ENCODE measurements at regions not wholly inside any gene's neighbourhood (a gene's known extent, or its start where the extent isn't known, plus 50 kb on each side); places are given as distances from the start of the nearest gene placed in this dataset.

DNA sequence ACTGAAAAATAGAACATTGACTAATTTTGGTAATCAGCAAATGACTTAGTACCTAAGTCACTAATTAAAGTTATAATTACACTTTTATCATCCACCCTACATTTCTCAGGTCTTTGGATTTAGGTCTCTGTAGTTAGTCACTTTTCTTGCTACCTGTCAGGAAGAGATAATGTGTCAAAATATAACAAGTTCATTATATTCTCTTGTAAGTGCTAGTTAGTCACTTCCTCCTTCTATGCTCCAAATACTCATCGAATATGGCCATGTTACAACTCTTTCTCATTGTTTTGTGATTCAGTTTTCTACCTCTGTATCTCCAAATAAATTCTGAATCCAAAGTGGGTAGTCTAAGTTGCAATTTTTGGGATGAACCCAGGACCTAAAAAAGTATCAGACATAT lies 163.5 kb upstream of the KIF2B start (continued):
- TF ChIP-seq ZNF23 (tag by site-specific recombination; IDR thresholded peaks at IDR 0.05; ENCODE audit: borderline replicate concordance) (no peak), ZNF830 (tag by site-specific recombination; IDR thresholded peaks at IDR 0.05; ENCODE audit: low read depth) (no peak), ZNF354C (tag by site-specific recombination; IDR thresholded peaks at IDR 0.05; ENCODE audit: borderline replicate concordance, low read depth) (no peak), ZNF157 (tag by site-specific recombination; IDR thresholded peaks at IDR 0.05) (no peak), ZSCAN23 (tag by site-specific recombination; IDR thresholded peaks at IDR 0.05) (no peak)
- TF ChIP-seq, protein P1, sequence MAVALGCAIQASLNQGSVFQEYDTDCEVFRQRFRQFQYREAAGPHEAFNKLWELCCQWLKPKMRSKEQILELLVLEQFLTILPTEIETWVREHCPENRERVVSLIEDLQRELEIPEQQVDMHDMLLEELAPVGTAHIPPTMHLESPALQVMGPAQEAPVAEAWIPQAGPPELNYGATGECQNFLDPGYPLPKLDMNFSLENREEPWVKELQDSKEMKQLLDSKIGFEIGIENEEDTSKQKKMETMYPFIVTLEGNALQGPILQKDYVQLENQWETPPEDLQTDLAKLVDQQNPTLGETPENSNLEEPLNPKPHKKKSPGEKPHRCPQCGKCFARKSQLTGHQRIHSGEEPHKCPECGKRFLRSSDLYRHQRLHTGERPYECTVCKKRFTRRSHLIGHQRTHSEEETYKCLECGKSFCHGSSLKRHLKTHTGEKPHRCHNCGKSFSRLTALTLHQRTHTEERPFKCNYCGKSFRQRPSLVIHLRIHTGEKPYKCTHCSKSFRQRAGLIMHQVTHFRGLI (tag by site-specific recombination; IDR thresholded peaks at IDR 0.05), result no peak
- TF ChIP-seq, protein P2, sequence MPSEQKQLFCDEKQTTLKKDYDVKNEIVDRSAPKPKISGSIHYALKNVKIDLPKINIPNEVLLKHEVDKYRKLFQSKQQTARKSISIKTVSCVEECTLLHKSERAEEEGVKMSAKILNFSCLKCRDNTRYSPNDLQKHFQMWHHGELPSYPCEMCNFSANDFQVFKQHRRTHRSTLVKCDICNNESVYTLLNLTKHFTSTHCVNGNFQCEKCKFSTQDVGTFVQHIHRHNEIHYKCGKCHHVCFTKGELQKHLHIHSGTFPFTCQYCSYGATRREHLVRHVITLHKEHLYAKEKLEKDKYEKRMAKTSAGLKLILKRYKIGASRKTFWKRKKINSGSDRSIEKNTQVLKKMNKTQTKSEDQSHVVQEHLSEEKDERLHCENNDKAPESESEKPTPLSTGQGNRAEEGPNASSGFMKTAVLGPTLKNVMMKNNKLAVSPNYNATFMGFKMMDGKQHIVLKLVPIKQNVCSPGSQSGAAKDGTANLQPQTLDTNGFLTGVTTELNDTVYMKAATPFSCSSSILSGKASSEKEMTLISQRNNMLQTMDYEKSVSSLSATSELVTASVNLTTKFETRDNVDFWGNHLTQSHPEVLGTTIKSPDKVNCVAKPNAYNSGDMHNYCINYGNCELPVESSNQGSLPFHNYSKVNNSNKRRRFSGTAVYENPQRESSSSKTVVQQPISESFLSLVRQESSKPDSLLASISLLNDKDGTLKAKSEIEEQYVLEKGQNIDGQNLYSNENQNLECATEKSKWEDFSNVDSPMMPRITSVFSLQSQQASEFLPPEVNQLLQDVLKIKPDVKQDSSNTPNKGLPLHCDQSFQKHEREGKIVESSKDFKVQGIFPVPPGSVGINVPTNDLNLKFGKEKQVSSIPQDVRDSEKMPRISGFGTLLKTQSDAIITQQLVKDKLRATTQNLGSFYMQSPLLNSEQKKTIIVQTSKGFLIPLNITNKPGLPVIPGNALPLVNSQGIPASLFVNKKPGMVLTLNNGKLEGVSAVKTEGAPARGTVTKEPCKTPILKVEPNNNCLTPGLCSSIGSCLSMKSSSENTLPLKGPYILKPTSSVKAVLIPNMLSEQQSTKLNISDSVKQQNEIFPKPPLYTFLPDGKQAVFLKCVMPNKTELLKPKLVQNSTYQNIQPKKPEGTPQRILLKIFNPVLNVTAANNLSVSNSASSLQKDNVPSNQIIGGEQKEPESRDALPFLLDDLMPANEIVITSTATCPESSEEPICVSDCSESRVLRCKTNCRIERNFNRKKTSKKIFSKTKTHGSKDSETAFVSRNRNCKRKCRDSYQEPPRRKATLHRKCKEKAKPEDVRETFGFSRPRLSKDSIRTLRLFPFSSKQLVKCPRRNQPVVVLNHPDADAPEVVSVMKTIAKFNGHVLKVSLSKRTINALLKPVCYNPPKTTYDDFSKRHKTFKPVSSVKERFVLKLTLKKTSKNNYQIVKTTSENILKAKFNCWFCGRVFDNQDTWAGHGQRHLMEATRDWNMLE (tag by site-specific recombination; conservative IDR thresholded peaks at IDR 0.05; ENCODE audit: low read depth), result no peak

DNA sequence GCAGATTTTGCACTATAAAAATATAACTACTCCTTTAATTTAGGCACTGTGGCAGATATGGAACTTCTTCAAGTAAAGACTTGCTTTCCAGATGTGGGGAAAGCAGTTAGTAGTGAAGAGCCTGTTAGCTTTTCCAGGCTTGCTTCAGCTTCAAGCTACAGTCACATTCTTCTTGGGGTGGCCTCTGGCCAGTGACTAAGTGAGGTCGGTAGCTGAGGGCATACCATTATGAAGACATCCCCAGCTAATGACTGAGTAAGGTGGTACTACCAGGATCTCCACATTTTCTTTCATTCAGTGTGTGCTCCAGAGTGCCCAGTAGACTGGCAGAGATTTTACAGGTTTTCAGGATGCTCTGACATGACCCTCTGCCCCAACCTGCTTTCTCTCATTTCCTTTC lies 167.1 kb upstream of the KIF2B start:
- POLR2A ChIA-PET, result no interaction called here
- H3K27ac ChIP-seq (ENCODE audit: extremely low read depth, low read depth, low read length), result no peak overlapping the region
- no peak for TF ChIP-seq ZNF514 (tag by site-specific recombination; IDR thresholded peaks at IDR 0.05)
- H3K4me1 ChIP-seq (ENCODE audit: control insufficient read depth, insufficient read depth, low read length), result no peaks in the 10 kb centered on the region
- no peaks in the 10 kb centered on the region for H3K36me3 ChIP-seq (ENCODE audit: control insufficient read depth in 2 of 2, insufficient read depth in 1 of 2, low read length in 2 of 2)
- H3K9me3 ChIP-seq (ENCODE audit: control insufficient read depth, insufficient read depth, low read depth, low read length), result no peaks in the 10 kb centered on the region
- CTCF ChIA-PET, result no interaction called here
- no peak overlapping the region for H3K4me3 ChIP-seq (ENCODE audit: low read depth, low read length)

DNA sequence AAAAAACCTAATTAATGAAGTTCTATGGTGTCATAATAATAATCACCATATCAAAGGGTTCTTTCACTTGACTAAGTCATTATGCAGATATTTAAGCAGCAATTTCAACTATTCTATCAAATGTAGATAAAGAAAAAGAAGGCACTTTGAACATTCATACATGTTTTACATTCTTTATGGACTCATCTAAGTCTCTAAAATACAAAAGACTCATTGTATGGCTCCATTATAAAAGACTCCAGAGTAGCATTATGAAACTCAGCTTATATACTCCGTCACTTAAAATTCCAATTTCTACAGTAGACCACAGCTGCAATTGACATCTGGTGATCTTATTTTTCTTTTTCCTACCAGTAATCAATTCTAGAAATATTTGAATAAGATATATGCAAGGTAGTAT lies 173.5 kb upstream of the KIF2B start:
- Histone ChIP-seq H3K27ac (ENCODE audit: extremely low read depth, low read depth, low read length) (no peak overlapping the region), H3K36me3 (ENCODE audit: control insufficient read depth in 2 of 2, insufficient read depth in 1 of 2, low read length in 2 of 2) (no peaks in the 10 kb centered on the region), H3K4me3 (ENCODE audit: low read depth, low read length) (no peak overlapping the region), H3K4me1 (ENCODE audit: control insufficient read depth, insufficient read depth, low read length) (no peaks in the 10 kb centered on the region), H3K9me3 (ENCODE audit: control insufficient read depth, insufficient read depth, low read depth, low read length) (no peaks in the 10 kb centered on the region)
- ChIA-PET POLR2A (interaction anchor here (0.5 kb wide), 1 partner anchor 13 kb away, joined by 4 read pairs; no protein-coding TSS in a partner anchor), CTCF (no interaction called here)
- TF ChIP-seq, protein P3, sequence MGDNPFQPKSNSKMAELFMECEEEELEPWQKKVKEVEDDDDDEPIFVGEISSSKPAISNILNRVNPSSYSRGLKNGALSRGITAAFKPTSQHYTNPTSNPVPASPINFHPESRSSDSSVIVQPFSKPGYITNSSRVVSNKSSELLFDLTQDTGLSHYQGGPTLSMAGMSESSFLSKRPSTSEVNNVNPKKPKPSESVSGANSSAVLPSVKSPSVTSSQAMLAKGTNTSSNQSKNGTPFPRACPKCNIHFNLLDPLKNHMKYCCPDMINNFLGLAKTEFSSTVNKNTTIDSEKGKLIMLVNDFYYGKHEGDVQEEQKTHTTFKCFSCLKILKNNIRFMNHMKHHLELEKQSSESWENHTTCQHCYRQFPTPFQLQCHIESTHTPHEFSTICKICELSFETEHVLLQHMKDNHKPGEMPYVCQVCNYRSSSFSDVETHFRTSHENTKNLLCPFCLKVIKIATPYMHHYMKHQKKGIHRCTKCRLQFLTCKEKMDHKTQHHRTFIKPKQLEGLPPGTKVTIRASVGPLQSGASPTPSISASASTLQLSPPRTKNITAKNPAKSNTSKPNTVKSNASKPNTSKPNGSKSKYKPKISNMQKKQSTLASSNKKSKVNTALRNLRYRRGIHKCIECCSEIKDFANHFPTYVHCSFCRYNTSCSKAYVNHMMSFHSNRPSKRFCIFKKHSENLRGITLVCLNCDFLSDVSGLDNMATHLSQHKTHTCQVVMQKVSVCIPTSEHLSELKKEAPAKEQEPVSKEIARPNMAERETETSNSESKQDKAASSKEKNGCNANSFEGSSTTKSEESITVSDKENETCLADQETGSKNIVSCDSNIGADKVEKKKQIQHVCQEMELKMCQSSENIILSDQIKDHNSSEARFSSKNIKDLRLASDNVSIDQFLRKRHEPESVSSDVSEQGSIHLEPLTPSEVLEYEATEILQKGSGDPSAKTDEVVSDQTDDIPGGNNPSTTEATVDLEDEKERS (tag by site-specific recombination; IDR thresholded peaks at IDR 0.05), result no peak
- no peak for TF ChIP-seq GLIS2 (tag by site-specific recombination; IDR thresholded peaks at IDR 0.05)
- TF ChIP-seq, protein P4, sequence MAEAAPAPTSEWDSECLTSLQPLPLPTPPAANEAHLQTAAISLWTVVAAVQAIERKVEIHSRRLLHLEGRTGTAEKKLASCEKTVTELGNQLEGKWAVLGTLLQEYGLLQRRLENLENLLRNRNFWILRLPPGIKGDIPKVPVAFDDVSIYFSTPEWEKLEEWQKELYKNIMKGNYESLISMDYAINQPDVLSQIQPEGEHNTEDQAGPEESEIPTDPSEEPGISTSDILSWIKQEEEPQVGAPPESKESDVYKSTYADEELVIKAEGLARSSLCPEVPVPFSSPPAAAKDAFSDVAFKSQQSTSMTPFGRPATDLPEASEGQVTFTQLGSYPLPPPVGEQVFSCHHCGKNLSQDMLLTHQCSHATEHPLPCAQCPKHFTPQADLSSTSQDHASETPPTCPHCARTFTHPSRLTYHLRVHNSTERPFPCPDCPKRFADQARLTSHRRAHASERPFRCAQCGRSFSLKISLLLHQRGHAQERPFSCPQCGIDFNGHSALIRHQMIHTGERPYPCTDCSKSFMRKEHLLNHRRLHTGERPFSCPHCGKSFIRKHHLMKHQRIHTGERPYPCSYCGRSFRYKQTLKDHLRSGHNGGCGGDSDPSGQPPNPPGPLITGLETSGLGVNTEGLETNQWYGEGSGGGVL (tag by site-specific recombination; IDR thresholded peaks at IDR 0.05), result no peak
- TF ChIP-seq ZNF221 (tag by site-specific recombination; IDR thresholded peaks at IDR 0.05; ENCODE audit: borderline replicate concordance), result no peak
- no peak for TF ChIP-seq ZNF791 (tag by site-specific recombination; IDR thresholded peaks at IDR 0.05)
- no peak for TF ChIP-seq OSR2 (tag by site-specific recombination; IDR thresholded peaks at IDR 0.05)
- TF ChIP-seq, protein P5, sequence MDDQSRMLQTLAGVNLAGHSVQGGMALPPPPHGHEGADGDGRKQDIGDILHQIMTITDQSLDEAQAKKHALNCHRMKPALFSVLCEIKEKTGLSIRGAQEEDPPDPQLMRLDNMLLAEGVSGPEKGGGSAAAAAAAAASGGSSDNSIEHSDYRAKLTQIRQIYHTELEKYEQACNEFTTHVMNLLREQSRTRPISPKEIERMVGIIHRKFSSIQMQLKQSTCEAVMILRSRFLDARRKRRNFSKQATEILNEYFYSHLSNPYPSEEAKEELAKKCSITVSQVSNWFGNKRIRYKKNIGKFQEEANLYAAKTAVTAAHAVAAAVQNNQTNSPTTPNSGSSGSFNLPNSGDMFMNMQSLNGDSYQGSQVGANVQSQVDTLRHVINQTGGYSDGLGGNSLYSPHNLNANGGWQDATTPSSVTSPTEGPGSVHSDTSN (CRISPR knock-in tag; IDR thresholded peaks at IDR 0.05), result no peak
